Endothelial cell of umbilical vein (primary cell): ENCODE measurements at regions not wholly inside any gene's neighbourhood (a gene's known extent, or its start where the extent isn't known, plus 50 kb on each side); places are given as distances from the start of the nearest gene placed in this dataset.

Source experiments
- BruUV-seq: library from RNA; stranded (reverse); fragments of 400-500 nt; replicated peaks from 2 replicates; lab custom pipeline; 2021; lab: Mats Ljungman, UMichigan
- CTCF ChIA-PET: fragments of 300-600, 350-600 bp; sonication (Branson Sonifier 250); formaldehyde crosslinking; loops from one replicate; lab custom pipeline; 2021; ENCODE audit warnings: antibody characterized with exemption, inconsistent platforms; lab: Charles Lee
- POLR2A ChIA-PET: fragments of 300-600, 350-600 bp; sonication (Branson Sonifier 250); formaldehyde crosslinking; loops from one replicate; lab custom pipeline; 2021; ENCODE audit warnings: antibody characterized with exemption, inconsistent platforms; lab: Charles Lee
- DNase-seq: peaks from one replicate; pipeline ENCODE4 v3.0.0-alpha.2; 2011; ENCODE audit warnings: low read depth, low spot score
- FAIRE-seq: peaks from 2 replicates; lab custom pipeline; 2011; peaks lifted over from hg19 to GRCh38; lab: Jason Lieb, UNC
- H2AFZ ChIP-seq: 2 replicates; pipeline ENCODE4 v1.6.0; 2012; ENCODE audit warnings: low read depth, low read length, control low read depth, inconsistent platforms
- H3K27ac ChIP-seq: 2 replicates; pipeline ENCODE4 v1.5.1; 2011; ENCODE audit warnings: low read depth, mild to moderate bottlenecking, control low read depth, low read length, moderate library complexity; ENCODE audit not compliant: insufficient read depth
- H3K27me3 ChIP-seq, 2 experiments: 2 replicates each; pipeline versions ENCODE4 v1.6.0 to v1.6.1; 2011; ENCODE audit warnings: low read length in 2 of 2, mixed read lengths in 1 of 2; ENCODE audit not compliant: control insufficient read depth in 2 of 2, insufficient read depth in 2 of 2
- H3K36me3 ChIP-seq, 2 experiments: 2 replicates in 1 of 2; 3 replicates in 1 of 2; pipeline ENCODE4 v1.5.1; 2011; ENCODE audit warnings: low read length in 2 of 2, mild to moderate bottlenecking in 1 of 2, moderate library complexity in 1 of 2; ENCODE audit not compliant: control insufficient read depth in 2 of 2, insufficient read depth in 2 of 2; ENCODE audit errors: extremely low read depth in 1 of 2
- H3K4me1 ChIP-seq: 3 replicates; pipeline ENCODE4 v1.5.1; 2011; ENCODE audit warnings: mild to moderate bottlenecking, low read length; ENCODE audit not compliant: control insufficient read depth, insufficient read depth; ENCODE audit errors: extremely low read depth
- H3K4me2 ChIP-seq: 2 replicates; pipeline ENCODE4 v1.6.1; 2011; ENCODE audit warnings: low read length, control low read depth, mixed read lengths; ENCODE audit not compliant: insufficient read depth
- H3K4me3 ChIP-seq, 3 experiments: fragments of 200-600 bp in 1 of 3; sonication (generic), shearing (Covaris generic) in 1 of 3; replicated peaks in 1 of 3; 2 replicates each; pipeline ENCODE4 v1.5.1; 2011 to 2016; ENCODE audit warnings: control low read depth in 3 of 3, low read length in 3 of 3, mild to moderate bottlenecking in 2 of 3, inconsistent platforms in 1 of 3, low read depth in 1 of 3, moderate library complexity in 1 of 3; ENCODE audit not compliant: insufficient read depth in 1 of 3
- H3K79me2 ChIP-seq: 2 replicates; pipeline ENCODE4 v1.6.0; 2012; ENCODE audit warnings: low read length, inconsistent platforms; ENCODE audit not compliant: control insufficient read depth, insufficient read depth
- H3K9ac ChIP-seq: replicated peaks from 2 replicates; pipeline ENCODE3; 2011; ENCODE audit warnings: low read length, control low read depth; ENCODE audit not compliant: insufficient read depth; ENCODE audit errors: extremely low read depth
- H3K9me1 ChIP-seq: replicated peaks from 3 replicates; pipeline ENCODE4 v1.6.0; 2011; ENCODE audit warnings: mild to moderate bottlenecking, low read length; ENCODE audit not compliant: control insufficient read depth, insufficient read depth; ENCODE audit errors: extremely low read depth
- H3K9me3 ChIP-seq: replicated peaks from 2 replicates; pipeline ENCODE4 v1.5.1; 2012; ENCODE audit warnings: low read length, inconsistent platforms; ENCODE audit not compliant: control insufficient read depth, insufficient read depth
- H4K20me1 ChIP-seq: replicated peaks from 2 replicates; pipeline ENCODE3; 2011; ENCODE audit warnings: mild to moderate bottlenecking, low read length; ENCODE audit not compliant: control insufficient read depth, insufficient read depth; ENCODE audit errors: extremely low read depth
- EZH2 ChIP-seq: IDR thresholded peaks from 2 replicates; pipeline ENCODE4 v1.6.1; 2012; ENCODE audit warnings: borderline replicate concordance, low read depth, mild to moderate bottlenecking, moderate library complexity, low read length, inconsistent platforms; ENCODE audit not compliant: severe bottlenecking
- FOS ChIP-seq: IDR thresholded peaks from 2 replicates; pipeline ENCODE4 v1.6.1; 2011; ENCODE audit warnings: mild to moderate bottlenecking, low read length, moderate library complexity, borderline replicate concordance; ENCODE audit not compliant: insufficient read depth
- GATA2 ChIP-seq: IDR thresholded peaks from 2 replicates; pipeline ENCODE4 v1.7.0; 2011; ENCODE audit warnings: low read depth, mild to moderate bottlenecking, moderate library complexity, mixed read lengths, low read length; ENCODE audit not compliant: insufficient read length, insufficient read depth
- JUN ChIP-seq: IDR thresholded peaks from 2 replicates; pipeline ENCODE4 v1.6.1; 2011; ENCODE audit warnings: borderline replicate concordance, low read depth; ENCODE audit not compliant: insufficient read length, insufficient read depth
- MYC ChIP-seq: IDR thresholded peaks from one replicate; pipeline ENCODE4 v1.6.1; 2011; ENCODE audit warnings: mild to moderate bottlenecking, low read depth, low read length
- dilution Hi-C: fragments of 300-500 bp; cut with MboI; formaldehyde crosslinking; loops from one replicate; pipeline ENCODE4 v1.15.0; 2019; ENCODE audit warnings: low sequenced_read_pairs; ENCODE audit not compliant: extremely low pct_ligation_motif_present
- intact Hi-C: fragments of 100-400 bp; cut with micrococcal nuclease; formaldehyde crosslinking; loops from one replicate; pipeline ENCODE4 v1.10.0; 2022
- TF ChIP-seq, protein P1 (sequence below): IDR thresholded peaks from 2 replicates; pipeline ENCODE4 v1.6.1; 2011; ENCODE audit not compliant: insufficient read depth, insufficient read length
- TF ChIP-seq, protein P2 (sequence below), 2 donors: IDR thresholded peaks; 1 replicate in 1 of 2; 2 replicates in 1 of 2; pipeline ENCODE4 v1.5.1; 2011; ENCODE audit warnings: low read length in 2 of 2, mild to moderate bottlenecking in 2 of 2, moderate library complexity in 2 of 2, control low read depth in 1 of 2, inconsistent platforms in 1 of 2, low read depth in 1 of 2; ENCODE audit not compliant: insufficient read depth in 1 of 2; ENCODE audit errors: extremely low read depth in 1 of 2

DNA sequence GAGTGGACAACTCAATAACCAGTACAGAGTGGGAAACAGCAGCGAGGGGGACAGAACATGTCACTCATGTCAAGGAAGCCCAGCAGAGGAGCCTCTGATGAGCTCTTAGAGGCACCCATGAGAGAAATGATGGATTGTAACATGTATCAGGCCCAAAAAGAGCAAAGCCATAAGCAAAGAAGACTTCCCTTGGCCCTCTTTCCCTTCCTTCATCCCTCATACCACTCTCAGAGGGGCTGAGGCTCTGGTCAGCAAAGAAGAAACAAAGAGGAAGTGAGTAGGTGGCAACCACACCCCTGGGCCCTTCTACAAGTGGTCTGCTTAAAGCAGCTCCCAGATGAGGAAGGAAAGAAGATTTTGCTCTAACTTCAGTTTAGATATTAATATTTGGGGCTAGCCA lies 112.8 kb downstream of the CDC42EP3 start:
- ChIA-PET CTCF (interaction anchor here (0.7 to 1.7 kb wide), 4 partner anchors 10 to 319 kb away, joined by 3 to 4 read pairs (median 3); no protein-coding TSS in a partner anchor), POLR2A (no interaction called here)
- DNase-seq, result no peak
- H2AFZ ChIP-seq, result peak overlapping the region; percentile 69
- H3K9me3 ChIP-seq, result no peaks in the 10 kb centered on the region
- dilution Hi-C loops, result no loop called here
- H3K27ac ChIP-seq, result no peak overlapping the region
- peaks cover 32% of the 10 kb centered on the region for H3K4me1 ChIP-seq
- H3K4me3 ChIP-seq, result no peak overlapping the region
- H3K4me2 ChIP-seq, result no peak overlapping the region
- no peaks in the 10 kb centered on the region for H3K36me3 ChIP-seq
- no peaks in the 10 kb centered on the region for H3K9me1 ChIP-seq
- H3K79me2 ChIP-seq, result no peaks in the 10 kb centered on the region
- TF ChIP-seq JUN, result no peak
- no peak for TF ChIP-seq MYC
- no peak for TF ChIP-seq FOS
- TF ChIP-seq EZH2, result no peak
- TF ChIP-seq, protein P1, sequence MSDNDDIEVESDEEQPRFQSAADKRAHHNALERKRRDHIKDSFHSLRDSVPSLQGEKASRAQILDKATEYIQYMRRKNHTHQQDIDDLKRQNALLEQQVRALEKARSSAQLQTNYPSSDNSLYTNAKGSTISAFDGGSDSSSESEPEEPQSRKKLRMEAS, result no peak
- TF ChIP-seq GATA2, result no peak
- TF ChIP-seq, protein P2, sequence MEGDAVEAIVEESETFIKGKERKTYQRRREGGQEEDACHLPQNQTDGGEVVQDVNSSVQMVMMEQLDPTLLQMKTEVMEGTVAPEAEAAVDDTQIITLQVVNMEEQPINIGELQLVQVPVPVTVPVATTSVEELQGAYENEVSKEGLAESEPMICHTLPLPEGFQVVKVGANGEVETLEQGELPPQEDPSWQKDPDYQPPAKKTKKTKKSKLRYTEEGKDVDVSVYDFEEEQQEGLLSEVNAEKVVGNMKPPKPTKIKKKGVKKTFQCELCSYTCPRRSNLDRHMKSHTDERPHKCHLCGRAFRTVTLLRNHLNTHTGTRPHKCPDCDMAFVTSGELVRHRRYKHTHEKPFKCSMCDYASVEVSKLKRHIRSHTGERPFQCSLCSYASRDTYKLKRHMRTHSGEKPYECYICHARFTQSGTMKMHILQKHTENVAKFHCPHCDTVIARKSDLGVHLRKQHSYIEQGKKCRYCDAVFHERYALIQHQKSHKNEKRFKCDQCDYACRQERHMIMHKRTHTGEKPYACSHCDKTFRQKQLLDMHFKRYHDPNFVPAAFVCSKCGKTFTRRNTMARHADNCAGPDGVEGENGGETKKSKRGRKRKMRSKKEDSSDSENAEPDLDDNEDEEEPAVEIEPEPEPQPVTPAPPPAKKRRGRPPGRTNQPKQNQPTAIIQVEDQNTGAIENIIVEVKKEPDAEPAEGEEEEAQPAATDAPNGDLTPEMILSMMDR (IDR thresholded peaks at IDR 0.05; ENCODE audit: extremely low read depth in 1 of 2, insufficient read depth in 1 of 2, low read depth in 1 of 2, low read length in 2 of 2), result no peak
- intact Hi-C loops, result no loop called here
- H3K9ac ChIP-seq, result no peak overlapping the region
- H4K20me1 ChIP-seq, result no peaks in the 10 kb centered on the region
- H3K27me3 ChIP-seq, result no peaks in the 10 kb centered on the region
- no peak for FAIRE-seq
- BruUV-seq, result no TSS peak
